ENCODE measurements at regions not wholly inside any gene's neighbourhood (a gene's known extent, or its start where the extent isn't known, plus 50 kb on each side); places are given as distances from the start of the nearest gene placed in this dataset.

DNA sequence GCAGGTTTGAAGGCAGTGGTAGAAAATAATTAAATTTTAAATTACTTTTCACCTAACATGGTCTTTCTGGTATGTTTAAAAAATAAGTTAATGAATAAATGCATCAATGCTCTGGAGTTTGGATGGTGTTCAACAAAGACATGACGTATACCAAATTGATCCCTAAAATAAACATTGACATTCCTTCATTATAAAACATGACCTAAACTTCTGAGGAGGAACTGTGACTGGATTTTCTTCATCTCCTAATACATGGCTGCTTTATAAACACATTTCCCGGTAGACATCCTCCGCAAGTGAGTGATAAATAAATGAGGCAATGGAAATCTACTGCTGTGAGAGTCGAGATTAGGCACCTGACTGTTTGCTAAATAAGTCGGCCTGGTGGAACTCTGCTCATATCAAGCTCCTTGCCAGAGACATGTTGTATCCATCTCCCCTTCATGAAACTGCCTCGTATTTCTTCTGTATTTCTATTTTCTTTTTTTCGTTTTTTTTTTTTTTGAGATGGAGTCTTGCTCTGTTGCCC is 362.3 kb downstream of the RNF144A start:
- TF ChIP-seq TCF12 (IDR thresholded peaks at IDR 0.05; ENCODE audit: low read depth) (no peak), NFIC (IDR thresholded peaks at IDR 0.05) (no peak), EGR1 (IDR thresholded peaks at IDR 0.05) (no peak), EP300 (IDR thresholded peaks at IDR 0.05; ENCODE audit: borderline replicate concordance) (no peak), TEAD4 (IDR thresholded peaks at IDR 0.05) (no peak), ZBTB7A (IDR thresholded peaks at IDR 0.05; ENCODE audit: low read depth) (no peak), TAF1 (IDR thresholded peaks at IDR 0.05; ENCODE audit: low read depth) (no peak), FOXM1 (IDR thresholded peaks at IDR 0.05; ENCODE audit: borderline replicate concordance, low read depth) (no peak), CEBPB (IDR thresholded peaks at IDR 0.05) (no peak)
